ENCODE measurements at regions not wholly inside any gene's neighbourhood (a gene's known extent, or its start where the extent isn't known, plus 50 kb on each side); places are given as distances from the start of the nearest gene placed in this dataset.

DNA sequence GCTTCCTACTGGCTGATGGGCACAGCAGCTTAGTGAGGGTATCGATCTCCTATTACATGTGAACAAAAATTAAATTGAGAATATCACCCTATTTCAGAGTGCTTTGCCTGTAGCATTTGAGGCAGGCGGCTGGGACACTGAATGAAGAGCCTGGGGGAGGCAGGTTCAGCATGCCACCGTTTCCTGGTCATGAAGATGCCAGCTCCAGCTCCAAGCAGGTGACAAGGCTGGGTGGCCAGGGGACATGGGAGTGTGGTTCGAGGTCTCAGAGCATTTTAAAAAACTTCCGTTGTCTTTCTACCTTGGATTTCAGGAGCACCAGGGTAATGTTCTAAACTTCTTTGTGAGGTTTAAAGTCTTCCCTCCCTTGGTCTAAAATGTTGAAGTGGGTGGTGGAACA lies 158.2 kb downstream of the RPLP1 start:
- TF ChIP-seq, protein P1, sequence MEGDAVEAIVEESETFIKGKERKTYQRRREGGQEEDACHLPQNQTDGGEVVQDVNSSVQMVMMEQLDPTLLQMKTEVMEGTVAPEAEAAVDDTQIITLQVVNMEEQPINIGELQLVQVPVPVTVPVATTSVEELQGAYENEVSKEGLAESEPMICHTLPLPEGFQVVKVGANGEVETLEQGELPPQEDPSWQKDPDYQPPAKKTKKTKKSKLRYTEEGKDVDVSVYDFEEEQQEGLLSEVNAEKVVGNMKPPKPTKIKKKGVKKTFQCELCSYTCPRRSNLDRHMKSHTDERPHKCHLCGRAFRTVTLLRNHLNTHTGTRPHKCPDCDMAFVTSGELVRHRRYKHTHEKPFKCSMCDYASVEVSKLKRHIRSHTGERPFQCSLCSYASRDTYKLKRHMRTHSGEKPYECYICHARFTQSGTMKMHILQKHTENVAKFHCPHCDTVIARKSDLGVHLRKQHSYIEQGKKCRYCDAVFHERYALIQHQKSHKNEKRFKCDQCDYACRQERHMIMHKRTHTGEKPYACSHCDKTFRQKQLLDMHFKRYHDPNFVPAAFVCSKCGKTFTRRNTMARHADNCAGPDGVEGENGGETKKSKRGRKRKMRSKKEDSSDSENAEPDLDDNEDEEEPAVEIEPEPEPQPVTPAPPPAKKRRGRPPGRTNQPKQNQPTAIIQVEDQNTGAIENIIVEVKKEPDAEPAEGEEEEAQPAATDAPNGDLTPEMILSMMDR (IDR thresholded peaks at IDR 0.05), result no peak
- TF ChIP-seq POLR2A (IDR thresholded peaks at IDR 0.05), result no peak
